HG03432 (cell line): ENCODE measurements at regions not wholly inside any gene's neighbourhood (a gene's known extent, or its start where the extent isn't known, plus 50 kb on each side); places are given as distances from the start of the nearest gene placed in this dataset.

Experiments used
- ATAC-seq: cut with Tn5 transposase; IDR thresholded peaks from one replicate; pipeline ENCODE4 v1.9.1; 2021; ENCODE audit warnings: mild to moderate bottlenecking, moderate library complexity; ENCODE audit not compliant: unreplicated experiment

- no peak for ATAC-seq
These were observed 94.5 kb upstream of the SPATA31D4 start for GRCh38 chr9:81833563-81834345.

GRCh38 chr9:81841333-81841732 lies 86.9 kb upstream of the SPATA31D4 start:
- no peak for ATAC-seq

- no peak for ATAC-seq
These were observed 84.1 kb upstream of the SPATA31D4 start for GRCh38 chr9:81844131-81844567.

- no peak for ATAC-seq
These were observed 80.9 kb upstream of the SPATA31D4 start for GRCh38 chr9:81847181-81847915.

- ATAC-seq, result no peak
These were observed 79.8 kb upstream of the SPATA31D4 start for GRCh38 chr9:81848472-81848871.

- no peak for ATAC-seq
These were observed 78.5 kb upstream of the SPATA31D4 start for GRCh38 chr9:81849631-81850259.

GRCh38 chr9:81850724-81851123 lies 77.5 kb upstream of the SPATA31D4 start:
- no peak for ATAC-seq

- ATAC-seq, result no peak
These were observed 76.9 kb upstream of the SPATA31D4 start for GRCh38 chr9:81851340-81851739.

GRCh38 chr9:81852820-81853219 lies 75.4 kb upstream of the SPATA31D4 start:
- no peak for ATAC-seq

- ATAC-seq, result no peak
These were observed 72.7 kb upstream of the SPATA31D4 start for GRCh38 chr9:81855538-81855937.

GRCh38 chr9:81858657-81859430 lies 69.4 kb upstream of the SPATA31D4 start:
- no peak for ATAC-seq

GRCh38 chr9:81860581-81860980 lies 67.6 kb upstream of the SPATA31D4 start:
- no peak for ATAC-seq

- ATAC-seq, result no peak
These were observed 66.6 kb upstream of the SPATA31D4 start for GRCh38 chr9:81861644-81862043.

- ATAC-seq, result no peak
These were observed 60.1 kb upstream of the SPATA31D4 start for GRCh38 chr9:81868145-81868544.

GRCh38 chr9:81871695-81872094 lies 56.5 kb upstream of the SPATA31D4 start:
- no peak for ATAC-seq

GRCh38 chr9:81874250-81874649 lies 54.0 kb upstream of the SPATA31D4 start:
- no peak for ATAC-seq

- ATAC-seq, result no peak
These were observed 53.3 kb upstream of the SPATA31D4 start for GRCh38 chr9:81874931-81875330.

GRCh38 chr9:81877047-81877446 lies 51.2 kb upstream of the SPATA31D4 start:
- ATAC-seq, result no peak
